HK-2 (cell line): ENCODE measurements at regions not wholly inside any gene's neighbourhood (a gene's known extent, or its start where the extent isn't known, plus 50 kb on each side); places are given as distances from the start of the nearest gene placed in this dataset.

ENCODE experiments used
- DNase-seq: peaks from one replicate; pipeline ENCODE4 v3.0.0-alpha.2; 2018; ENCODE audit not compliant: unreplicated experiment

GRCh38 chr1:101290922-101291561, 54.2 kb downstream of the S1PR1 start:
- DNase-seq: no peak

- no peak for DNase-seq
These were observed 55.0 kb downstream of the S1PR1 start for GRCh38 chr1:101291562-101292380.

- no peak for DNase-seq
These were observed 56.7 kb downstream of the S1PR1 start for GRCh38 chr1:101293461-101294051.

- DNase-seq: no peak
These were observed 58.4 kb downstream of the S1PR1 start for GRCh38 chr1:101295209-101295608.

- DNase-seq: no peak
These were observed 61.8 kb downstream of the S1PR1 start for GRCh38 chr1:101298663-101299062.

- DNase-seq: no peak
These were observed 62.3 kb downstream of the S1PR1 start for GRCh38 chr1:101299141-101299540.

- DNase-seq: no peak
These were observed 62.9 kb downstream of the S1PR1 start for GRCh38 chr1:101299710-101300109.

GRCh38 chr1:101300916-101301315, 64.1 kb downstream of the S1PR1 start:
- DNase-seq: no peak

- DNase-seq: no peak
These were observed 64.7 kb downstream of the S1PR1 start for GRCh38 chr1:101301446-101302057.

- DNase-seq: no peak
These were observed 66.2 kb downstream of the S1PR1 start for GRCh38 chr1:101302831-101303511.

- DNase-seq: no peak
These were observed 71.3 kb downstream of the S1PR1 start for GRCh38 chr1:101307985-101308689.

GRCh38 chr1:101308935-101309333, 72.1 kb downstream of the S1PR1 start:
- DNase-seq: no peak

- DNase-seq: peak; percentile 37
These were observed 72.8 kb downstream of the S1PR1 start for GRCh38 chr1:101309334-101310311.

- DNase-seq: no peak
These were observed 73.7 kb downstream of the S1PR1 start for GRCh38 chr1:101310506-101310905.

GRCh38 chr1:101311146-101311920, 74.5 kb downstream of the S1PR1 start:
- no peak for DNase-seq

- no peak for DNase-seq
These were observed 75.3 kb downstream of the S1PR1 start for GRCh38 chr1:101312147-101312546.

GRCh38 chr1:101313356-101313755, 76.5 kb downstream of the S1PR1 start:
- no peak for DNase-seq

- peak; percentile 56 for DNase-seq
These were observed 77.4 kb downstream of the S1PR1 start for GRCh38 chr1:101314244-101314643.

- DNase-seq: no peak
These were observed 79.4 kb downstream of the S1PR1 start for GRCh38 chr1:101316256-101316655.
